ENCODE measurements at regions not wholly inside any gene's neighbourhood (a gene's known extent, or its start where the extent isn't known, plus 50 kb on each side); places are given as distances from the start of the nearest gene placed in this dataset.

DNA sequence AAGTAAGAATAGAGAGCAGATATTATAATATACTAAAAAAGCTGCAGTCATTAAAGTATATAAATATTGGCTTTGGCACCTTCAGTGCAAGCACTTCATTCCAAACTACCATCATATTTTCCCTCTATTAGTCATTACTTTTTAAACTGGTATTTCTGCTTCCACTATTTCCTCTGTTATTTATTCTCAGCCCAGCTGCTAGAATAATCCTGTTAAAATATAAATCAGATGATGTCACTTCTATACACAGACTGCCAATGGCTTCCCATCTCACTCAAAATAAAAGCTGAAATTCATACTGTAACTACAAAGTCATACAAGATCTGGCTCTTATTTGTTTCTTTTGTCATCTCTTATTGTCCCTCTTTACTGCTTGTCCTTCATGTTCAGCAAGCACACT is 432.9 kb downstream of the TLE4 start:
- no peak for DNase-seq (ENCODE audit: low spot score)
- TF ChIP-seq, protein P1, sequence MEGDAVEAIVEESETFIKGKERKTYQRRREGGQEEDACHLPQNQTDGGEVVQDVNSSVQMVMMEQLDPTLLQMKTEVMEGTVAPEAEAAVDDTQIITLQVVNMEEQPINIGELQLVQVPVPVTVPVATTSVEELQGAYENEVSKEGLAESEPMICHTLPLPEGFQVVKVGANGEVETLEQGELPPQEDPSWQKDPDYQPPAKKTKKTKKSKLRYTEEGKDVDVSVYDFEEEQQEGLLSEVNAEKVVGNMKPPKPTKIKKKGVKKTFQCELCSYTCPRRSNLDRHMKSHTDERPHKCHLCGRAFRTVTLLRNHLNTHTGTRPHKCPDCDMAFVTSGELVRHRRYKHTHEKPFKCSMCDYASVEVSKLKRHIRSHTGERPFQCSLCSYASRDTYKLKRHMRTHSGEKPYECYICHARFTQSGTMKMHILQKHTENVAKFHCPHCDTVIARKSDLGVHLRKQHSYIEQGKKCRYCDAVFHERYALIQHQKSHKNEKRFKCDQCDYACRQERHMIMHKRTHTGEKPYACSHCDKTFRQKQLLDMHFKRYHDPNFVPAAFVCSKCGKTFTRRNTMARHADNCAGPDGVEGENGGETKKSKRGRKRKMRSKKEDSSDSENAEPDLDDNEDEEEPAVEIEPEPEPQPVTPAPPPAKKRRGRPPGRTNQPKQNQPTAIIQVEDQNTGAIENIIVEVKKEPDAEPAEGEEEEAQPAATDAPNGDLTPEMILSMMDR (conservative IDR thresholded peaks at IDR 0.05; ENCODE audit: low read depth), result no peak
- ChIA-PET POLR2A (ENCODE audit: low non-redundant PET) (no interaction called here), CTCF (no interaction called here)
- no peak overlapping the region for H3K27ac ChIP-seq

GRCh38 chr9:79990536-79990935 is 418.8 kb downstream of the TLE4 start:
- no peak overlapping the region for H3K27ac ChIP-seq
- ChIA-PET POLR2A (ENCODE audit: low non-redundant PET) (no interaction called here), CTCF (no interaction called here)
- TF ChIP-seq, protein P1 (conservative IDR thresholded peaks at IDR 0.05; ENCODE audit: low read depth), result no peak
- DNase-seq (ENCODE audit: low spot score), result no peak

- DNase-seq (ENCODE audit: low spot score), result no peak
- H3K27ac ChIP-seq, result no peak overlapping the region
- CTCF ChIA-PET, result no interaction called here
- TF ChIP-seq, protein P1 (conservative IDR thresholded peaks at IDR 0.05; ENCODE audit: low read depth), result no peak
- POLR2A ChIA-PET (ENCODE audit: low non-redundant PET), result no interaction called here
Measured at GRCh38 chr9:79989079-79989478, 417.3 kb downstream of the TLE4 start.

DNA sequence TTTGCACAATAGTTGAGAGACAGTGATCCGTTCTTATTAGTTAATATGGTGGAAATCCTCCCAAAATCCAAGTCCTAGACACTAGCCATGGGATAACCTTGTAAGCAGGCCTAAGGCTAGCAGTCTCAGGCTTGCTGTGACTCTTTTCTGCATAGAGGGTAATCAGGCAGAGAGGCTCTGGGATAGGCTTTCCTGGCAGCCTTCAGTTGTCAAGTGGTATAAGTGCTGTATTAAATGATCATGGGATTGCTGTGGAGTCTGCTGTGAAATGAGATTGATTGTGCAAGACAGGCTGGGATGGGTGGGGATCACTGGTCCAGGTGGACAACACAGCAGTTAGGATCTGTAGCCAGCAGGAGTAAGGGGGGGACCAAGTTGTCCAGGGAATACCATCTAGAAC is 416.4 kb downstream of the TLE4 start:
- no peak for DNase-seq (ENCODE audit: low spot score)
- H3K27ac ChIP-seq, result no peak overlapping the region
- TF ChIP-seq, protein P1 (conservative IDR thresholded peaks at IDR 0.05; ENCODE audit: low read depth), result no peak
- POLR2A ChIA-PET (ENCODE audit: low non-redundant PET), result no interaction called here
- CTCF ChIA-PET, result no interaction called here

GRCh38 chr9:79986437-79986836 is 414.7 kb downstream of the TLE4 start:
- no peak overlapping the region for H3K27ac ChIP-seq
- TF ChIP-seq, protein P1 (conservative IDR thresholded peaks at IDR 0.05; ENCODE audit: low read depth), result no peak
- ChIA-PET POLR2A (ENCODE audit: low non-redundant PET) (no interaction called here), CTCF (no interaction called here)
- DNase-seq (ENCODE audit: low spot score), result no peak

DNA sequence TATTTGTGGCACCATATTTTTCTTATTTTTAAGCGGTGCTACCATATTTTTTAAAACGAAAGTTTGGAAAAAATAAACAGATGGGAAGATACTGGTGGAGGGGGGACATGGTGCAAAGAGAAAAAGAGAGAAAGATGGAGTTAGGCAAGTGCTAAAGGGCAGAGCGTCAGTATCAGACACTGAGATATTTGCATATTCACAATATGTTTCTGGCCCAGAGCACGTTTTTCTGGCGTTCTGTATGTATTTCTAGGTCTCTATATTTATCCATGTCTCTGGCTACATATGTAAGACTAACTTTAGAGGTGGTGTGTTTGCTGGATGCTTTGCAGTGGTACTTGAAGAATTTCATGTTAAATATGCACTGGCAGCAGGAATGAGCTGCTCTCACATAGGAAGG is 414.0 kb downstream of the TLE4 start:
- no peak for DNase-seq (ENCODE audit: low spot score)
- CTCF ChIA-PET, result no interaction called here
- POLR2A ChIA-PET (ENCODE audit: low non-redundant PET), result no interaction called here
- TF ChIP-seq, protein P1 (conservative IDR thresholded peaks at IDR 0.05; ENCODE audit: low read depth), result no peak
- H3K27ac ChIP-seq, result no peak overlapping the region

- POLR2A ChIA-PET (ENCODE audit: low non-redundant PET), result no interaction called here
- CTCF ChIA-PET, result no interaction called here
- TF ChIP-seq, protein P1 (conservative IDR thresholded peaks at IDR 0.05; ENCODE audit: low read depth), result no peak
- no peak for DNase-seq (ENCODE audit: low spot score)
- H3K27ac ChIP-seq, result no peak overlapping the region
Measured at GRCh38 chr9:79985264-79985663, 413.5 kb downstream of the TLE4 start.
